ENCODE measurements at regions not wholly inside any gene's neighbourhood (a gene's known extent, or its start where the extent isn't known, plus 50 kb on each side); places are given as distances from the start of the nearest gene placed in this dataset.

DNA sequence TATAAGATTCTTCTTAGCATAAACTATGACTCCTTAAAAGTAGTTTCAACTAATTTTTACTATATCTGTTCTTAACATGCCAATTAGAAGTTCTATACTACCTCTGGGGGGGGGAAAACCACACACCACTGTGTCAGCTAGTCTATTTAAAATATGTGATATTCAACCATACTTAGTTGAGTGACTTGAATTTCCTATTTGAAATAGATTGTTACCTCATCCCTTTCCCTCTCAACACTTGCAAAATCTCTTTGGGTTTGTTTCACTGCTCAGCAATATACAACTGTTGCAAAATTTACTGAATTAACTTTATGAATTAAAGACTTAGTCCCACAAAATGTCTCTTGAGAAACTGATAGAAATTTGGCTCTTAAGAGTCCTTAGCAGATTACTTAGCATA, 151.1 kb upstream of the POU5F2 start:
- in situ Hi-C loops (cut with HindIII; ENCODE audit: extremely low pct_ligation_motif_present, low pct_unique_long_range_greater_than_20kb) (no loop called here), intact Hi-C loops (cut with micrococcal nuclease; ENCODE audit: unreplicated experiment) (no loop called here)
- Histone ChIP-seq H2AFZ (ENCODE audit: low read length) (no peak overlapping the region), H3K9ac (ENCODE audit: insufficient read depth, low read depth, low read length) (no peak overlapping the region), H3K9me3 (ENCODE audit: low read length) (no peaks in the 10 kb centered on the region), H3K36me3 (replicated peaks in 1 of 2; ENCODE audit: control insufficient read depth in 1 of 2, insufficient read depth in 2 of 2, low read length in 2 of 2) (no peaks in the 10 kb centered on the region), H3K27ac (ENCODE audit: extremely low read length, insufficient read depth, low read length) (no peak overlapping the region), H4K20me1 (ENCODE audit: insufficient read depth, low read length) (no peaks in the 10 kb centered on the region), H3K4me2 (ENCODE audit: low read depth, low read length) (no peak overlapping the region), H3K79me2 (ENCODE audit: insufficient read depth, low read length) (no peaks in the 10 kb centered on the region), H3K27me3 (ENCODE audit: control insufficient read depth in 1 of 2, insufficient read depth in 2 of 2, low read length in 2 of 2) (no peaks in the 10 kb centered on the region), H3K4me3 (replicated peaks in 1 of 3; ENCODE audit: insufficient read depth in 1 of 3, low read depth in 2 of 3, low read length in 3 of 3) (no peak overlapping the region), H3K4me1 (ENCODE audit: insufficient read depth, low read length) (peaks cover 9% of the 10 kb centered on the region)
- TF ChIP-seq ZXDC (CRISPR knock-in tag; IDR thresholded peaks at IDR 0.05) (no peak), HOXA5 (CRISPR knock-in tag; IDR thresholded peaks at IDR 0.05) (no peak), ZNF431 (CRISPR knock-in tag; IDR thresholded peaks at IDR 0.05; ENCODE audit: borderline replicate concordance, low read depth) (no peak), FOSL1 (CRISPR knock-in tag; IDR thresholded peaks at IDR 0.05; ENCODE audit: borderline replicate concordance) (no peak), ETV6 (CRISPR knock-in tag; conservative IDR thresholded peaks at IDR 0.05) (no peak), ZBTB39 (CRISPR knock-in tag; IDR thresholded peaks at IDR 0.05) (no peak), ZNF143 (CRISPR knock-in tag; IDR thresholded peaks at IDR 0.05) (no peak)
- TF ChIP-seq, protein P1, sequence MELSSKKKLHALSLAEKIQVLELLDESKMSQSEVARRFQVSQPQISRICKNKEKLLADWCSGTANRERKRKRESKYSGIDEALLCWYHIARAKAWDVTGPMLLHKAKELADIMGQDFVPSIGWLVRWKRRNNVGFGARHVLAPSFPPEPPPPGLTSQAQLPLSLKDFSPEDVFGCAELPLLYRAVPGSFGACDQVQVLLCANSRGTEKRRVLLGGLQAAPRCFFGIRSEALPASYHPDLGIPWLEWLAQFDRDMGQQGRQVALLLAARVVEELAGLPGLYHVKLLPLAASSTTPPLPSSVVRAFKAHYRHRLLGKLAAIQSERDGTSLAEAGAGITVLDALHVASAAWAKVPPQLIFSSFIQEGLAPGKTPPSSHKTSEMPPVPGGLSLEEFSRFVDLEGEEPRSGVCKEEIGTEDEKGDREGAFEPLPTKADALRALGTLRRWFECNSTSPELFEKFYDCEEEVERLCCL (CRISPR knock-in tag; IDR thresholded peaks at IDR 0.05; ENCODE audit: borderline replicate concordance) = no peak
- ATAC-seq (no peak), DNase-seq (ENCODE audit: low spot score) (no peak), FAIRE-seq (no peak)
- BruUV-seq (replicated peaks) = no TSS peak
- POLR2A ChIA-PET = no interaction called here
- CTCF ChIA-PET (ENCODE audit: low intra/inter-chr PET ratio, low total read pairs) = no interaction called here

Measured in HepG2 (cell line).